Ovary (tissue), 7 donors: ENCODE measurements at regions not wholly inside any gene's neighbourhood (a gene's known extent, or its start where the extent isn't known, plus 50 kb on each side); places are given as distances from the start of the nearest gene placed in this dataset.
A peak's percentile ranks its signal among the peaks of the same experiment; 100 is the strongest.

Experiments used
- DNase-seq, 5 donors: peaks; one replicate each; pipeline ENCODE4 v3.0.0-alpha.2; 2019 to 2020
- H3K27ac ChIP-seq, 2 donors: fragments of 200-600 bp; one replicate each; pipeline versions ENCODE4 v1.5.1 to v1.8.0; 2019 to 2022
- H3K27me3 ChIP-seq: fragments of 200-600 bp; one replicate; pipeline ENCODE4 v1.8.0; 2022
- H3K36me3 ChIP-seq: fragments of 200-600 bp; sonication (generic); one replicate; pipeline ENCODE4 v1.5.1; 2019
- H3K4me1 ChIP-seq: one replicate; pipeline ENCODE4 v1.8.1; 2013; ENCODE audit warnings: mild to moderate bottlenecking, moderate library complexity; ENCODE audit not compliant: insufficient read depth
- H3K4me3 ChIP-seq: fragments of 200-600 bp; sonication (generic); one replicate; pipeline ENCODE4 v1.5.1; 2017
- H3K9me3 ChIP-seq, 2 donors: fragments of 200-600 bp in 1 of 2; sonication (generic) in 1 of 2; one replicate each; pipeline versions ENCODE4 v1.5.1 to v1.8.1; 2013 to 2019; ENCODE audit warnings: mild to moderate bottlenecking in 1 of 2, moderate library complexity in 1 of 2
- EP300 ChIP-seq: sonication (generic); formaldehyde crosslinking; IDR thresholded peaks from one replicate; pipeline ENCODE4 v1.6.1; 2017; ENCODE audit warnings: antibody characterized with exemption
- POLR2A ChIP-seq: fragments of 450-650 bp; IDR thresholded peaks from one replicate; pipeline ENCODE4 v1.6.1; 2017; ENCODE audit warnings: antibody characterized with exemption, mild to moderate bottlenecking, moderate library complexity
- WGBS, 3 donors: extraction: QIAGEN DNeasy Blood & Tissue Kit in 1 of 3; methylation state at CpG; one replicate each; pipeline versions ENCODE4 v1.1.5 to v1.1.7; 2013 to 2017; 5-methylcytosine and 5-hydroxymethylcytosine counted together
- intact Hi-C, 4 donors: fragments of 100-400 bp; cut with DNase I; formaldehyde crosslinking; loops; one replicate each; pipeline versions ENCODE4 v1.11.0 to v1.15.1; 2022 to 2023
- TF ChIP-seq, protein P1 (sequence below), 3 donors: fragments of 450-650 bp in 2 of 3; fragments of 200-600 bp in 1 of 3; IDR thresholded peaks; one replicate each; pipeline versions ENCODE4 v1.5.1 to v1.8.0; 2016 to 2022; ENCODE audit warnings: antibody characterized with exemption in 3 of 3, mild to moderate bottlenecking in 1 of 3
- donor health status: DM: no; HTN: no; CAD: no; lungs with moderate emphysema.
- donor health status: DM: no; HTN: no; CAD: no.
- donor health status: Bipolar disorder and iron deficiency.
- donor health status: DM: no; HTN: no; CAD: no.
- donor health status: DM: yes; HTN: yes; CAD: no.

DNA sequence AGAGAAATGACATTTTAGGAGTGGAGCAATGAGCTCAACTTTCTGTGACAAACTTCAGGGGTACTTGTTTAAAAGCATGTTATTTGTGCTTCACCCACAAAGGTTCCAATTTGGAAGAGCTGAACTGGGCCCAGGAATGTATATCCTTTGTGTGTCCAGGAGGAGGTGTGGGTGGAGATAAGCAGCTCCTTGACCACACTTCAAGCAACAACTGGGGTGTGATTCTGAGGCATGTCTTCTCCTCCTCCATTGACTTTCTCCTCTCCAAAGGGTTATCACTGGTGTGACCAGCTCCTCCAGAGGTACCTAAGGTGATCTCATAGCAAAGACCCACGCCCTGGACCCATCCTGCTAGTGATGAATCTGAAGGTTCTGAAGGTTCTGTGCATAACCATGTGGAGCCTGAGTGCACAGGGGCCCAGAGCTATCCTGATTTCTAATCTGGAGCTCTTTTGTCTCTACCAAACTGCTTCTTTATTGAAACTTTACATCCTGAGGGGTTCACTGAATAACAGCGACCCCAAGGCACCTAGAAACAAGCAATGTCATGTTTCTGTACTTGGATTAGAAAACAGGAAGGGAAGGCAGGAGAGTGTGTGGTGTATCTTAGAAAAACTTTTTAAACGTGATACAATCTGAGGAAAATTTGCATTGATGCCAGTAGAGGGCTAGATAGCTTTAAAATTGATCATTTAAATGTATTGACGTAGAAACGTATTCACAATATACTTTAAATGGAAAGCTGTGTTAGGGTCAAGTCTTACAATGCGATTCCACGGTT is 60.9 kb upstream of the CD93 start:
- peaks cover 10% of the 10 kb centered on the region for H3K4me1 ChIP-seq
- TF ChIP-seq, protein P1, sequence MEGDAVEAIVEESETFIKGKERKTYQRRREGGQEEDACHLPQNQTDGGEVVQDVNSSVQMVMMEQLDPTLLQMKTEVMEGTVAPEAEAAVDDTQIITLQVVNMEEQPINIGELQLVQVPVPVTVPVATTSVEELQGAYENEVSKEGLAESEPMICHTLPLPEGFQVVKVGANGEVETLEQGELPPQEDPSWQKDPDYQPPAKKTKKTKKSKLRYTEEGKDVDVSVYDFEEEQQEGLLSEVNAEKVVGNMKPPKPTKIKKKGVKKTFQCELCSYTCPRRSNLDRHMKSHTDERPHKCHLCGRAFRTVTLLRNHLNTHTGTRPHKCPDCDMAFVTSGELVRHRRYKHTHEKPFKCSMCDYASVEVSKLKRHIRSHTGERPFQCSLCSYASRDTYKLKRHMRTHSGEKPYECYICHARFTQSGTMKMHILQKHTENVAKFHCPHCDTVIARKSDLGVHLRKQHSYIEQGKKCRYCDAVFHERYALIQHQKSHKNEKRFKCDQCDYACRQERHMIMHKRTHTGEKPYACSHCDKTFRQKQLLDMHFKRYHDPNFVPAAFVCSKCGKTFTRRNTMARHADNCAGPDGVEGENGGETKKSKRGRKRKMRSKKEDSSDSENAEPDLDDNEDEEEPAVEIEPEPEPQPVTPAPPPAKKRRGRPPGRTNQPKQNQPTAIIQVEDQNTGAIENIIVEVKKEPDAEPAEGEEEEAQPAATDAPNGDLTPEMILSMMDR (IDR thresholded peaks at IDR 0.05) = no peak
- TF ChIP-seq POLR2A (no peak), EP300 (no peak)
- 73 to 78% (median 76%) methylated on average over 7 of the region's 7 CpGs for WGBS, 3 donors
- DNase-seq = no peak
- no peaks in the 10 kb centered on the region for H3K9me3 ChIP-seq
- no peaks in the 10 kb centered on the region for H3K36me3 ChIP-seq
- H3K4me3 ChIP-seq = no peak overlapping the region
- intact Hi-C loops = loop anchor here in 1 of 4 donors (10.0 kb wide), 1 partner anchor 92 kb away; no protein-coding TSS in a partner anchor
- H3K27me3 ChIP-seq = no peaks in the 10 kb centered on the region
- no peak overlapping the region for H3K27ac ChIP-seq

- H3K4me1 ChIP-seq = peaks cover 14% of the 10 kb centered on the region
Observed at GRCh38 chr20:23146181-23146580, 60.1 kb upstream of the CD93 start.

DNA sequence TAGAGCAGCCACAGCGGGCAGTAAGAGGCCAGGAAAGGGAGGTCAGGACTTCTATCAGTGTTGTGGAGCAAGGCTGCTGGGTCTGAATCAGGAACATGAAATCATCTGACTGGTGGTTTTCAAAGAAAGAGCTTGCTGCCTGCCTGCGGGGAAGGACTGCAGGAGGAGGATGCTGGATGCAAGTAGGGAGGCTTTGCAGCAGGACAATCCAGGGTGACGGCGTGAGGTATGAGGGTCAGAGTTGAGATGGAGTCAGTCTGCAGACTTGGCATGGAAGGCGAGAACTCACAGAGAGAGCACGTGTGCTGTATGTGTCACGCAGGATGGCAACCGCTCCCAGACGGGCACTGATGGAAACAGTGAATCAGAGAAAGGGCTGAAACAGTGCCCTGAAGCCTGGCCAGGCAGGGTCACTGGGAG is 59.2 kb upstream of the CD93 start:
- no peak for DNase-seq
- H3K4me3 ChIP-seq = no peak overlapping the region
- intact Hi-C loops = loop anchor here in 1 of 4 donors (10.0 kb wide), 1 partner anchor 90 kb away; no protein-coding TSS in a partner anchor
- H3K27me3 ChIP-seq = no peaks in the 10 kb centered on the region
- WGBS, 3 donors = 64 to 86% (median 79%) methylated on average over 9 of the region's 9 CpGs
- TF ChIP-seq EP300 (no peak), POLR2A (no peak)
- TF ChIP-seq, protein P1 (IDR thresholded peaks at IDR 0.05) = no peak
- H3K9me3 ChIP-seq = no peaks in the 10 kb centered on the region
- H3K4me1 ChIP-seq = peaks cover 15% of the 10 kb centered on the region
- no peaks in the 10 kb centered on the region for H3K36me3 ChIP-seq
- H3K27ac ChIP-seq = no peak overlapping the region

More at GRCh38 chr20:23146181-23146580, 60.1 kb upstream of the CD93 start:
- no peak overlapping the region for H3K27ac ChIP-seq
- TF ChIP-seq EP300 (no peak), POLR2A (no peak)
- TF ChIP-seq, protein P1 (IDR thresholded peaks at IDR 0.05) = no peak
- DNase-seq = no peak
- H3K36me3 ChIP-seq = no peaks in the 10 kb centered on the region
- intact Hi-C loops = loop anchor here in 1 of 4 donors (10.0 kb wide), 1 partner anchor 91 kb away; no protein-coding TSS in a partner anchor
- WGBS, 3 donors = 94 to 99% (median 95%) methylated on average over 9 of the region's 9 CpGs
- no peak overlapping the region for H3K4me3 ChIP-seq
- H3K27me3 ChIP-seq = no peaks in the 10 kb centered on the region
- no peaks in the 10 kb centered on the region for H3K9me3 ChIP-seq

- Histone ChIP-seq H3K36me3 (no peaks in the 10 kb centered on the region), H3K4me1 (peaks cover 15% of the 10 kb centered on the region), H3K27ac (no peak overlapping the region), H3K9me3 (no peaks in the 10 kb centered on the region), H3K27me3 (no peaks in the 10 kb centered on the region), H3K4me3 (no peak overlapping the region)
- intact Hi-C loops = loop anchor here in 1 of 4 donors (10.0 kb wide), 1 partner anchor 90 kb away; no protein-coding TSS in a partner anchor
- DNase-seq = peak in 1 of 5 donors; percentile 2
- TF ChIP-seq, protein P1 (IDR thresholded peaks at IDR 0.05) = no peak
- TF ChIP-seq POLR2A (no peak), EP300 (no peak)
- 83 to 89% (median 87%) methylated on average over 7 of the region's 7 CpGs for WGBS, 3 donors
Observed at GRCh38 chr20:23144856-23145255, 58.7 kb upstream of the CD93 start.
